ENCODE measurements at regions not wholly inside any gene's neighbourhood (a gene's known extent, or its start where the extent isn't known, plus 50 kb on each side); places are given as distances from the start of the nearest gene placed in this dataset.

- 42 to 71% methylated on average over 1 of the region's 1 CpG for WGBS, 2 experiments (ENCODE audit: low coverage in 1 of 2, low lambda C conversion rate in 2 of 2, missing lambda C conversion rate in 2 of 2)
- H3K4me2 ChIP-seq (ENCODE audit: unreplicated experiment) = no peak overlapping the region
- TF ChIP-seq EZH2 (IDR thresholded peaks at IDR 0.05; ENCODE audit: insufficient read depth, poor library complexity, severe bottlenecking) (no peak), EZH2phosphoT487 (IDR thresholded peaks at IDR 0.05; ENCODE audit: insufficient read depth, low read depth) (no peak)
- no peak overlapping the region for H3K4me3 ChIP-seq
- H3K9me3 ChIP-seq (ENCODE audit: low read depth) = no peaks in the 10 kb centered on the region
- no peaks in the 10 kb centered on the region for H3K4me1 ChIP-seq (ENCODE audit: insufficient read depth)
- H3K9ac ChIP-seq = no peak overlapping the region
- no peaks in the 10 kb centered on the region for H3K27me3 ChIP-seq (replicated peaks; ENCODE audit: insufficient read depth)
- no peaks in the 10 kb centered on the region for H3K9me2 ChIP-seq (ENCODE audit: insufficient read depth)
- H3K27ac ChIP-seq = no peak overlapping the region
- in situ Hi-C loops (cut with MboI) = no loop called here
- no peaks in the 10 kb centered on the region for H4K20me1 ChIP-seq (ENCODE audit: insufficient read depth)
- H3K36me3 ChIP-seq (ENCODE audit: low read depth) = no peaks in the 10 kb centered on the region
- no peak for DNase-seq
- no peaks in the 10 kb centered on the region for H3F3A ChIP-seq (ENCODE audit: insufficient read depth)
- H3K79me2 ChIP-seq (ENCODE audit: insufficient read depth) = no peaks in the 10 kb centered on the region
- no peak overlapping the region for H2AFZ ChIP-seq
Observed at GRCh38 chr9:23887781-23888180, 61.7 kb upstream of the ELAVL2 start.
